GM12875 (cell line): ENCODE measurements at regions not wholly inside any gene's neighbourhood (a gene's known extent, or its start where the extent isn't known, plus 50 kb on each side); places are given as distances from the start of the nearest gene placed in this dataset.

Experiments used
- H3K4me3 ChIP-seq: one replicate; pipeline ENCODE4 v1.5.1; 2011; ENCODE audit warnings: low read depth, low read length, control low read depth
- CTCF ChIP-seq: IDR thresholded peaks from 2 replicates; pipeline ENCODE4 v1.5.1; 2011; ENCODE audit warnings: low read depth, mild to moderate bottlenecking, control low read depth, inconsistent platforms, low read length, moderate library complexity, borderline replicate concordance; ENCODE audit not compliant: insufficient read depth

- no peak for TF ChIP-seq CTCF
- no peak overlapping the region for H3K4me3 ChIP-seq
Observed at GRCh38 chr18:72154926-72155325, 389.2 kb downstream of the CBLN2 start.

GRCh38 chr18:72152935-72153334, 391.2 kb downstream of the CBLN2 start:
- no peak for TF ChIP-seq CTCF
- no peak overlapping the region for H3K4me3 ChIP-seq

GRCh38 chr18:72147830-72148229, 396.3 kb downstream of the CBLN2 start:
- no peak for TF ChIP-seq CTCF
- H3K4me3 ChIP-seq: no peak overlapping the region

- no peak overlapping the region for H3K4me3 ChIP-seq
- no peak for TF ChIP-seq CTCF
Observed at GRCh38 chr18:72140007-72140406, 404.1 kb downstream of the CBLN2 start.

- no peak for TF ChIP-seq CTCF
- no peak overlapping the region for H3K4me3 ChIP-seq
Observed at GRCh38 chr18:72128649-72129048, 415.5 kb downstream of the CBLN2 start.

DNA sequence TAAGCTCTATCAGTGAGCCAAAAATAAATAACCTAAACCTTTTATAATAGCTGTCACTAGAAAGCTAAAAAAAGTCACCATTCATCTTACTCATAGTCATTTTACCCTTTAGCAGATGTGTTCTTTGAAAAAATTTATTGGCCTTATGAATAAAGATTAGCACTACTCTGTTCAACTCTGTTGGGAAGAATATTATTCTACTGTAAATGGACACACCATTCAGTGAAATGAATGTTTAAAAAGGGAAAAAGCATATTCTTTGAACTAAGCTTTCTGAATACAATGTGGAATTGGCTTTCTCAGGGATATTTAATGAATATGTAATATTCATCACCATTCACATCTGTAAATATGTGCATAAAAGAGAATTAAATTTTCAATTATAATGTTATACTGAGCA, 422.0 kb downstream of the CBLN2 start:
- no peak overlapping the region for H3K4me3 ChIP-seq
- TF ChIP-seq CTCF: no peak

DNA sequence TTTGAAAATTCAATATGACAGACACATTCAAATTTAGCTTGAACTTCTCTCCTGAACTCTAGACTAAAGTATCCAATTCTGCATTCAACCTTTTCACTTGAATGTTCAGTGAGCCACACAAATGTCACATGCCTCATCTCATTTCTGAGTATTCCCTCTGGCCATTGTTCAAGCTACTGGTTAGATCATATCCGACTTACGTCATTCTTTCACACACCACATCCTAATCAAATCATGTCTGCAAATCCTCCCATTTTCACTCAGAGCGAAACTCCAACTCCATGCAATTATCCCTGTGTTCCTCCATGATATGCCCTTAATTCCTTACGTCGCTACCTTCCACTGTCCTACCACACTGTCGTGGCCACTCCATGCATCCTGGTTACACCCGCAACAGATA, 425.1 kb downstream of the CBLN2 start:
- TF ChIP-seq CTCF: no peak
- no peak overlapping the region for H3K4me3 ChIP-seq
